Caki2 (cell line): ENCODE measurements at regions not wholly inside any gene's neighbourhood (a gene's known extent, or its start where the extent isn't known, plus 50 kb on each side); places are given as distances from the start of the nearest gene placed in this dataset.

Experiments used
- DNase-seq: peaks from one replicate; pipeline ENCODE4 v3.0.0-alpha.2; 2015; ENCODE audit warnings: low read depth
- in situ Hi-C: cut with HindIII; loops from 2 replicates; pipeline ENCODE4 v1.10.0; 2016; ENCODE audit warnings: low sequenced_read_pairs, low pct_unique_long_range_greater_than_20kb, mixed read lengths

DNA sequence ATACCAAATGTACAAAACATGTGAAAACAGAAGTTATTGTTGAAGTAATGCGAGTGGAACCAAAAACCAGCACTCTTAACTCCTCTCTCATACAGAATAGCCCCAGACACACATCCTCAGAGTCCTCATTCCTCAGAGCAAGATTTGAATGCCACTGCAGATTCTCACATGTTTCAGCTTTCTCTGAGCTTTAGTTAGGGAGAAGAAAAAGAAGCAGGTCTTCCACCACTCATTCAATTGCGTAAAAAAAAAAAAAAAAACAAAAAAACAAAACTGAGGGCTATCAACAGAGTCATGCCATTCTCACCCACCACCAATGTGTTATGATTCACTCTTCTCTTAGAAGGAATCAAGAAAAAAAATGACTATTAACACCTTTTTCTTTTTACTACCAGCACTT, 287.7 kb downstream of the IPMK start:
- no peak for DNase-seq
- in situ Hi-C loops, result no loop called here

DNA sequence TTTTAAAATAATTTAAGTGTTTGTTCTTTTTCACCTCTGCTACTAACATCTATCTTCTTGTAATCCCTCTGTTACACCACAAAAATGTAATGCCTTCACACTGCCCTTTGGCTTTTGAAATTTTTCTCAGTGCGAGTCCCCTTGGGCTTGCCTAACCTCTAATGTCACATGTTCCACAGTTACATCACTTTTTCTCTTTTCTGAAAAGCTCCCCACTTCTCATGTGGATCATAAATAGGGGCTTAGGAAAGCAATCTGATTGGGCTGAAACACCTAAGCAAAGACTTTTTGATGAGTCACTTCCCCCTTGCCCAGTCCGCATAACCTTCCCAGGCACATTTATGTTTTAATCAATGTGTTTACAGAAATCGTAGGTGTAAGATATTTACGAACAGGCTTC, 288.2 kb downstream of the IPMK start:
- DNase-seq, result no peak
- in situ Hi-C loops, result no loop called here

DNA sequence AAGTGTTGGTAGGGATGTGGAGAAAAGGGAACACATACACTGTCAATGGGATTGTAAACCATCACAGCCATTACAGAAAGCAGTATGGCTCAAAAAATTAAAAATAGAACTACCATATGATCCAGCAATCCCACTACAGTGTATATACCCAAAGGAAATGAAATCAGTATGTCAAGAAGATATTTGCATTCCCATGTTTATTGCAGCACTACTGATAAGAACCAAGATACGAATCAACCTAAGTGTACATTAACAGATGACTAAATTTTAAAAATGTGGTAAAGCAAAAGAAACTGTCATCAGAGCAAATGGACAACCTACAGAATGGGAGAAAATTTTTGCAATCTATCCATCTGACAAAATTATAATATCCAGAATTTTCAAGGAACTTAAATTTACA, 290.4 kb downstream of the IPMK start:
- in situ Hi-C loops, result no loop called here
- DNase-seq, result no peak

DNA sequence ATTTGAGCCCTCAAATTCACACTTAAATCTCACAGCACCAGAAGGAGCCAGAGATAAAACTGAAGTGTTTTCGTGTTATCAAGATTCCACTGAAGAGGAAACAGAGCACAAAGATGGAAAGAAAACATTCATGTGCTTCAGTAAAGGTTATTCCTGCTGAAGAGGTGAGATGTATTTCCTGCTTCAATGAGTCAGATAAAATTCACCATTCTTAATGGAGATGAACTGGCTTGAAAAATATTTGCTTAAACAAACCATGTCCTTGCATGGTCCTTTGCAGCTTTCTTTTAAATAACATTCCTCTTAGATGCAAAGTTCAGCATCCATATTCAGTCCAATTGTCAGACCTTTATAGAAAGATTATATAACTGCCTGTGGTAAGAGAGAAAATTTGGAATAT, 294.2 kb downstream of the IPMK start:
- in situ Hi-C loops, result no loop called here
- DNase-seq, result peak; percentile 23

DNA sequence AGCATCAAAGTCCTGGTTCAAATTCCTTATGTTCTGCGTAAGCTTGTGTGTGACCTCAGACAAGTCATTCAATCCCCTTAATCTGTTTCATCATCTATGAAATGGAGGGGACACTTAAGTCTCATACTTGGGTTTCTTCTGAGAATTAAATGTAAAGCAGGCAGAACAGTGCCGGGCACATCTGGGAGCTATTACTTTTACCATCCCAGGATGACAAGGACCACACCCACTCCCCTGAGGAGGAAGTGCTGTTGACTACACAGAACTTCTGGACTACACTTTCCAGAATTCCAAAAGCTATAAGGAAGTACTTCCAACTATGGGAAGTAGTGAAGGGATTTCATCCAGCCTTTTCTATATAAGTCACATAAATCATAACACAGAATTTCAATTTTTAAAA, 294.9 kb downstream of the IPMK start:
- DNase-seq, result no peak
- in situ Hi-C loops, result no loop called here

DNA sequence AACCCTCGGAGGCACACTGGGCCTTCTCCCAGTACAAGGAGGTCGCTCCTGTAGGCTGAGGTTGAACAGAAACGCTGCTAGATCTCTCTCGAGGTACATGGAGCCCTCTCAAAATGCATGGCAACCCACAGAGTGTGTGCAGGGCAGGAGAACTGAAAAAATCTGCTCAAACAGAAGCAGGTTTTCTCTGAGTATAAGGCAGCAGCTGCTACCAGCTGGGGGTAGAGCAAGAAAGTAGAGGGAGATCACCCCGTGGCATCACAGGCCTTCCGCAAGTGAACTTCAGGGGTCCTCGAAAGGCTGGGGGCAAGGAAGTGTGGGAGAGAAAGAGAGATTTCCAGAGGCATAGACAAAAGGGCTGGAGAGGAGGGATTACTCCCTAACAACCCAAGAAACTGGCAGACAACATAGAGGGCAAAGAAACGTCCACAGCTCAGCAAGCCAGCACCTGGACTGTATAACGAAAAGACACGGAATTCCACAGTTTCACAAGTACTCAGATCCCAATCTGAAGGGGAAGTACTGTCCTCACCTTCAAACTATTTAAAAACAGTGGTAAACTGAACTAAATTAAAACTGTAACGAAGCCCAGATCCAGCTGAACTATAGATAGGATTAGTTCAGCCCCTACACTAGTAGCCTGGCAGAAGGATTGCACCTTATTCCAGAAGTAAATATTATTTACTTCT, 299.2 kb downstream of the IPMK start:
- DNase-seq, result no peak
- in situ Hi-C loops, result no loop called here

DNA sequence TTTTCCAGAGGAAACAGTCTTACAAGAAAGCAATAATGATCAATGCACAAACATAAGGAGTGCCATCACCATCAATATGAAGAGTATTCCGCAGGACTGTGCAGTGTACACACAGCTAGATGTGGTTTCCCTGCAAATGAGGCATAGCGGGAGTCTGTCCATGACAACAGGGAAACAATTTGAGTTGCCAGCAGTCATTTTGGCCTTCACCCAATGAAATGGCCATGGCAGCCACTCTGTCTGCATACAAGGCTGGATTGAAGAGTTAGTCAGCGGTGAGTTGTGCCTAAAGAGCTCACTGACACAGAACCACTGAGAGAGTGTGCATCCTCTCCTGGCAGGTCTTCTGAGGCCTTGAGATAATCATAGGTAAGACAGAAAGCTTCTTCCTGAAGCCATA, 303.3 kb downstream of the IPMK start:
- in situ Hi-C loops, result no loop called here
- DNase-seq, result peak; percentile 67

DNA sequence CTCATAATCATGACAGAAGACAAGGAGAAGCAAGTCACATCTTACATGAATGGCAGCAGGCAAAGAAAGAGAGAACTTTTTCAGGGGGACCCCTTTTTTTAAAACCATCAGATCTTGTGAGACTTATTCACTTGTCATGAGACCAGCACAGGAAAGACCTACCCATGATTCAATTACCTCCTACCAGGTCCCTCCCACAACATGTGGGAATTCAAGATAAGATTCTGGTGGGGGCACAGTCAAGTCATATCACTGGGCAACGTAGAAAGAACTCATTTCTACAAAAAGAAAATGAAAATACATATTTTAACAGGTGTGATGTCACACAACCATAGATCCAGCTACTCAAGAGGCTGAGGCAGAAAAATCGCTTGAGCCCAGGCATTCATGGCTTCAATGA, 304.1 kb downstream of the IPMK start:
- in situ Hi-C loops, result no loop called here
- no peak for DNase-seq

DNA sequence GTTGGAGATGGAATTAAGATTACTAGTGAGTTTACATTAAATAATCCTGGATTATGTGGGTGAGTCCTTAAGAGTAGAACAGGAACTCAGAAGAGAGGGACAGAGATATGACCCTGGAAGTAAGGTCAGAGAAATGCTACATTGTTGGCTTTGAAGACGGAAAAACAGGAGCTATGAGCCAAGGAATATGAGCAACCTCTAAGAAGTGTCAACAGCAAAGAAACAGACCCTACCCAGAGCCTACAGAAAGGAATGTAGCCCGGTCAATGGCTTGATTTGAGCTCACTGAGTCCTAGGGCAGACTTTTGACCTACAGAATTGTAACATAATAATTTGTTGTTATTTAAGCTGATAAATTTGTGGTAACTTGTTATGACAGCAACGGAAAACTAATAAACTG, 304.9 kb downstream of the IPMK start:
- DNase-seq, result no peak
- in situ Hi-C loops, result no loop called here

DNA sequence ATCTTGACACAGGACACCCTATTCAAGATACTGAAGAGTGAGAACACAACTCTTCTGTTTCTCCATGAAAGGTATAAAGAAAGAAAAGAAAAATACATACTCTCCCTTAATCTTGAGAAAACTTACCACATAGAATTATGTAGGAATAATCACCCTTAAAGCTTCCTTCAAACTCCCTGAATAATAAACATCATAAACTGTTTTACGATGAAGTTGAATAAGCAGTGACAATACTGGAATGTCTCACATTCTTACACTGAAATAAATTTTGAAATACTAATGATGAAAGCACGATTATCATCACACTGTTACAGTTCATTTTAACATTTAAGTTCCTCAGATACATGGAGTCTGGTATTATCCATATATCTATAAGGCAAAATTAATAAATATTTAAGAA, 306.2 kb downstream of the IPMK start:
- in situ Hi-C loops, result no loop called here
- DNase-seq, result no peak

DNA sequence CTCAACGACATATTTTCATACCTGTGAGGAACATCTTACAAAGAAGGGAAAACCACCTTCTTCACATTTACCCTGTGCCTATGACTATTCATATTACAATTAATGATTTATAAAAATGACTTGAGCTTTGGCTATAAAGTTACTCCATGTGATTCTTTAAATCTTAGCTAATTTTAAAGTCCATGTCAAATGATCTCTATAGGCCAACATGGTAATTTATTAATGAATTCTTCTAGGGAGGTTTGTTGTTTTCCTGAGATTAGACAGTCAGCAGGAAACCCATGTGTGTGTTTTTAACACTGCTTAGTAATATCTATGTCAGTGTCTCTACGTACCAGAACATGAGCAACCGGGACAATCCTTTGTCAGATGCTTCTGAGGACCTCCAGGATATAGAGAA, 307.3 kb downstream of the IPMK start:
- no peak for DNase-seq
- in situ Hi-C loops, result no loop called here

DNA sequence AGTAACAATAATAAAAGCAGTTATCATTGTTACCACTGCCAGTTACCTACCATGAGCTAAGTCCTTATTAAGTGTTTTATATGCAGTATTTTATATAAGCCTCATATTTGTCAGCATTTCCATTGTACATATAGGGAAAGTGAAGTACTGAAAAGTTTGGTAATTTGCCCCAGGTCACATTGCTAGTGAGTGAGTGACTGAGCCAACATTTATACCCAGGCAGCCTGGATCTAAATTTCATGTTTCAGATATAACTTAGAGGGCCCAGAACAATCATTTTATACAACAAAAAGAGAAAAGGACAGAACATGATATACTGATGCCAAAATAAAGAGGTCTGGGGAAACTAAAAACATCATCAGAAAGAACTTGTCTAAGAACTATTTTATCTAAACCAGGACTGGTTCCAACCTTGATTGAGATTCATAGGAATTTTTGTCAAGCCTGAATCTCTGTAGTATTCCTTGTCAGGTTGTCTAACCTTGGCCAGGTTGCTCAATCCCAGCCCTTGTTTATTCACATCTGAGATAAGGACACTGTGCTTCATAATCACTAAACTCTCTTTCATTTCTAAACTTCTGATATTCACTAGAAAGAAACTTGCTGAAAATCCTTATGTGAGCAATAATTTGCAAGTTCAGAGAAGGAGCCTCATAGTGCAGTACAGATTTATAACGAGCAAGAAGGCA, 308.2 kb downstream of the IPMK start:
- in situ Hi-C loops, result no loop called here
- no peak for DNase-seq

DNA sequence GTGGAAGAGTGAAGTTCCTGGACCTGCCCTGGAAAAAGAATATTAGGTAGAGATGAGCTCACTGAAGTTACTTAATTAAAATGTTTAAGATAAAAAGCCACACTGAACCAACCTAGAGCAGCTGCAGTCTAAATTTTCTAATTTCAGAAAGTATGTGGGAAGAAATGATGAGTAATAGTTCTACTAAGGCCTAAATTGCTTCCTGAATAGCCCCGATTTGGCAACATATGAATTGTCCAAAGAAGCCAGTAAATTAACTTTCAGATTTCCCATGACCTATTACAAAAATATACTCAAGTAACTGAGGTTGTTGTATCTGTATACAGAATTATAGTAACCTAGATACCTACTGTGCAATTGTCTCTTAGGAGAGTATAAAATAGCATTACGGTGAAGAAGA, 312.6 kb downstream of the IPMK start:
- in situ Hi-C loops, result no loop called here
- no peak for DNase-seq

DNA sequence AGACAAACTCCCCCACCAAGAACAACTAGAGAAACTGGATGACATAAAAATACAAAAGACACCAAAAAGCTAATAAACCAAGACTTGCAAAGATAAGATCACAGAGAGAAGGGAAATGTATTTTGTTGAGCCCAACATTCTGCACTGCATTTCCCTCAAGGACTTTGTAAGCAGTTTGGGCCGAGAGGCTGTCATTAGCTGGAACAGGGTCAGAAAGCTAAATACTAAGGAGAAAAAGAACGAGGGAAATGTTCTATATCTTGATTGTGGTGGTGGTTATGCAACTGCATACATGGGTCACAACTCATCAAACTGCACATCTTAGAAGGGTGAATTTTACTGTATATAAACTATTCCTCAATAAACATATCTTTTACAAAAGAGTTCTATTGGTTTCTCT, 315.0 kb downstream of the IPMK start:
- in situ Hi-C loops, result no loop called here

DNA sequence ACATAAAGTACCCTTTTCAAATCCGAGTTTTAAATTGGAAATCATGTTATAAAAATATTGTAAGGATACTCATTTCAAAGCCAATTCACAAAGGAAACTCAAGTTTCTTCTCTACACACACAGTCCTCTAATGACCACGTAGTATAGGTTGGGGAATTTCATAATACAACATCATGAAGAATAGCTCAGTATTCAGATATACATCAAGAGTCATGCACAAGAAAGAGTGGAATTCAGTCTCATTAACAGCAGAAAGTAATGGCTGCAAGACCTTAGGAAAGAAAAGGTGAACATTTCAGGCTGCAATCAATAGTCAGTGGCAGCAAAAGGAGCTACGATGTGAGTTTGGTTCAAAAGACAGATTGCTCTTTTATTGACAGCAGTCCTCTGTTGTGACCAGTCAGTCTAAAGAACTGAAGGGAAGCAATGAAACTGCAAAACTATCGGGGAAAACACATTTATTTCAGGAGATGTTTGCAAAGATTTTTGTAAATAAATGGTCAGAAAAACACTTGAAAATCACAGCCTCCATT, 317.2 kb downstream of the IPMK start:
- DNase-seq, result no peak

More for the DNA sequence above, 315.0 kb downstream of the IPMK start:
- no peak for DNase-seq

DNA sequence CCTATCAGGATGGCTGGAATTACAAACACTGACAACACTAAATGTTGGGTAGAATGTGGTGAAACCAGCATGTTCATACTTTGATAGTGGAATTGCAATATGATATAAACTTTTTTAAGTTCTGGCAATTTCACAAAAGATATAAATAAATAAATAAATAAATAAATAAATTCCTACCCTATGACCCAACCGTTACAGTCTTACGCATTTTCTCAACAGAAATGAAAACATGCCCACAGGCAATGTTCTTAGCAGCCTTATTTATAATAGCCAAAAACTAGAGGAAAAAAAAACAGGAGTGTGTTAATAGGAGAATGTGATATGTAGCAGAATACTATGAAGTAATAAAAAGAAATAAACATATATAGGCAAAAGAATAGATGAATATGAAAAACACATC, 318.9 kb downstream of the IPMK start:
- in situ Hi-C loops, result no loop called here
- DNase-seq, result no peak

More for the DNA sequence above, 317.2 kb downstream of the IPMK start:
- in situ Hi-C loops, result no loop called here

DNA sequence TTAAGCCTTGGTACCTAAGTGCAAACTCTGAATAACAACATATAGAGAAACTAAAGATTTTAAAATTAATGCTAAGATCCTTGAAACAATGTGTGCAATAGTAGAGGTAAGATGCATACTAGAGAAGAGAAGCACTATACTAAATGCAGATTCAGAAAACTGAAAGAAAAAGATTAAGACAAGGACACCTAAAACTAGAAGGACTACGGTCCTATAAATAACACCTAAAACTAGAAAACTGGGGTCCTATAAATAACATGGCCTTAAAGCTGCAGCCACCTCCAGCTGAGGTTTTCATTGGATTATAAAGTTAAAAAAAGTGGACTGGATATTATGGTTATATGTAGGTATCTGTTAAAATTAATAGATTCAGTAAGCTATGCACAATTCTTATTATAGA, 320.9 kb downstream of the IPMK start:
- in situ Hi-C loops, result no loop called here
- DNase-seq, result no peak

DNA sequence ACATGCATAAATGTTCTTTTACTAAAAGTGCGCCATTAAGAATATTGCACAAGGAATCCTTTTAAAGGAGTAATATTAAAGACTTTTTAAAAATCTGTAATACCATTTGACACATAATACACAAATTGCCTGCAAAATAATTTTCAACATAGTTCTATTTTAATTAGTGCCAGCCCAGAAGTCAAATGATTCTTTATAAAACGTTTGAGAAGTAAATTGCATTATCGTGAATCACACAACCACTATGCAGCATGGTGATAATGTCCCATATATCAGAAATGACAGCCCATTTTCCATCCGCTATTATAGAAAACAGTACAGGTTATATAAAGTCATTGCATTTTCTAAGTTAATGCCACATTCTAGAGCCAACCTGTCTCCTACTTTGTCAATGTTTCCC, 324.0 kb downstream of the IPMK start:
- in situ Hi-C loops, result no loop called here
- no peak for DNase-seq

DNA sequence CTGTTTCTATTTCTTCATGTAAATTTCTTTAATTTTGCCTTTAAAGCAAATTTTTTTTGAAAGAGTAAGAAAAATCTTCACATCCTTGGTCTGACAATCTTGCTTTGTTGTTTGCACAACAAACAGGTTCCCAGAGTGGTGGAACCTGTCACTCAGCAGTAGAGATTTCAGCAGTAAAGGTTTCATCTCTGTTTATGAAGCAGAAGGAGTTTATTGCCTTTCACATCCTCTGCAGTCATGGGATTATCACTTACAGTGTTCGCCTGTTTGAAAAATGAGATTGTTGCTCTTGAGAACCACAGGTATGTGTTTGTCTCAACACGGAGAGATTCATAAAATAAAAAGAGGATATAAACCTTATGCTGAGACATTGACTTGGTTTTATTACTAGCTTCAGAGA, 342.6 kb downstream of the IPMK start:
- in situ Hi-C loops, result no loop called here
- DNase-seq, result no peak

DNA sequence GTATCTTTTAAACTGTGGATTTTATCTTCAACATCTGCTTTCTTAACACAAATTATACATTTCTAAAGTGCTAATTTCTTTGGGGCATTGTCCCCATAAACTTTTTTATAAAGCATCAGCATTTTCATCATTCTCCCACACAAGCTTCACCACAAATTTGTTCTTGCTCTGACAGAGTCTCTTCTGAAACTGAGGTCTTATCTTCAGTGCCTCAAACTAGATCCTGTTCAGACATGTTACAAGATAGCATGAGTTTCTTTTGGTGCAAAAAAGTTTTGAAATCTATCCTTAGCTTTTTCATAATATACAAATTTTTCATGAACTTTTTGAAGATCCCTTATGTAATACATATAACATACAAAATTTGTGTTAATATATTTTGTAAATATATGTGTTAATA, 346.6 kb downstream of the IPMK start:
- in situ Hi-C loops, result no loop called here
- no peak for DNase-seq
